Activated CD4-positive, alpha-beta memory T cell treated with anti-CD3 and anti-CD28 coated beads for 36 hours (primary cell): ENCODE measurements at regions not wholly inside any gene's neighbourhood (a gene's known extent, or its start where the extent isn't known, plus 50 kb on each side); places are given as distances from the start of the nearest gene placed in this dataset.
"Not testable (repeated sequence)": the region's sequence is repeated elsewhere in the genome, so short reads cannot be mapped to it uniquely, and the experiment has no call there.

Experiments used
- CTCF ChIA-PET: fragments of 350-600 bp; sonication (Branson Sonifier 250); formaldehyde crosslinking; loops from one replicate; lab custom pipeline; 2021; ENCODE audit warnings: antibody characterized with exemption, inconsistent platforms; lab: Charles Lee
- POLR2A ChIA-PET: fragments of 350-600 bp; sonication (Branson Sonifier 250); formaldehyde crosslinking; loops from one replicate; lab custom pipeline; 2021; ENCODE audit warnings: antibody characterized with exemption; lab: Charles Lee
- DNase-seq: peaks from one replicate; pipeline ENCODE4 v3.0.0-alpha.2; 2020
- H3K27ac Mint-ChIP-seq: one replicate; pipeline ENCODE4 v1.8.0; 2021; ENCODE audit warnings: mixed read lengths
- H3K27me3 Mint-ChIP-seq: one replicate; pipeline ENCODE4 v1.8.0; 2021; ENCODE audit warnings: mixed read lengths
- H3K36me3 Mint-ChIP-seq: one replicate; pipeline ENCODE4 v1.8.0; 2021; ENCODE audit warnings: mixed read lengths
- H3K4me1 Mint-ChIP-seq: one replicate; pipeline ENCODE4 v1.8.0; 2021; ENCODE audit warnings: low read depth, mixed read lengths
- H3K4me3 Mint-ChIP-seq: one replicate; pipeline ENCODE4 v1.8.0; 2021; ENCODE audit warnings: mild to moderate bottlenecking, mixed read lengths
- H3K9me3 Mint-ChIP-seq: one replicate; pipeline ENCODE4 v1.8.0; 2021; ENCODE audit warnings: mixed read lengths
- intact Hi-C: fragments of 100-400 bp; cut with micrococcal nuclease; formaldehyde crosslinking; loops from one replicate; pipeline ENCODE4 v1.15.1; 2023

- intact Hi-C loops, result no loop called here
- Mint-ChIP-seq H3K27me3 (no peaks in the 10 kb centered on the region), H3K36me3 (no peaks in the 10 kb centered on the region), H3K4me3 (no peak overlapping the region), H3K9me3 (no peaks in the 10 kb centered on the region), H3K27ac (no peak overlapping the region), H3K4me1 (no peaks in the 10 kb centered on the region)
- DNase-seq, result no peak
- CTCF ChIA-PET, result no interaction called here
- POLR2A ChIA-PET, result no interaction called here
Observed at GRCh38 chr6:82419132-82419581, 55.5 kb downstream of the TPBG start.

- Mint-ChIP-seq H3K4me1 (no peaks in the 10 kb centered on the region), H3K9me3 (no peaks in the 10 kb centered on the region), H3K27ac (no peak overlapping the region), H3K27me3 (no peaks in the 10 kb centered on the region), H3K36me3 (no peaks in the 10 kb centered on the region), H3K4me3 (no peak overlapping the region)
- intact Hi-C loops, result no loop called here
- POLR2A ChIA-PET, result no interaction called here
- CTCF ChIA-PET, result no interaction called here
- DNase-seq, result no peak
Observed at GRCh38 chr6:82419859-82420258, 56.2 kb downstream of the TPBG start.

GRCh38 chr6:82430611-82431010 lies 67.0 kb downstream of the TPBG start:
- H3K27ac Mint-ChIP-seq, result no peak overlapping the region
- POLR2A ChIA-PET, result no interaction called here
- H3K9me3 Mint-ChIP-seq, result no peaks in the 10 kb centered on the region
- H3K4me1 Mint-ChIP-seq, result no peaks in the 10 kb centered on the region
- intact Hi-C loops, result no loop called here
- CTCF ChIA-PET, result no interaction called here
- no peak for DNase-seq
- H3K27me3 Mint-ChIP-seq, result no peaks in the 10 kb centered on the region
- no peaks in the 10 kb centered on the region for H3K36me3 Mint-ChIP-seq
- H3K4me3 Mint-ChIP-seq, result no peak overlapping the region

GRCh38 chr6:82436740-82437139 lies 73.1 kb downstream of the TPBG start:
- ChIA-PET CTCF (no interaction called here), POLR2A (no interaction called here)
- H3K27ac Mint-ChIP-seq, result no peak overlapping the region
- H3K4me1 Mint-ChIP-seq, result no peaks in the 10 kb centered on the region
- no peaks in the 10 kb centered on the region for H3K27me3 Mint-ChIP-seq
- no peak for DNase-seq
- intact Hi-C loops, result no loop called here
- H3K36me3 Mint-ChIP-seq, result no peaks in the 10 kb centered on the region
- no peak overlapping the region for H3K4me3 Mint-ChIP-seq
- no peaks in the 10 kb centered on the region for H3K9me3 Mint-ChIP-seq

GRCh38 chr6:82437701-82438100 lies 74.1 kb downstream of the TPBG start:
- Mint-ChIP-seq H3K4me3 (no peak overlapping the region), H3K36me3 (no peaks in the 10 kb centered on the region), H3K4me1 (no peaks in the 10 kb centered on the region), H3K27me3 (no peaks in the 10 kb centered on the region), H3K9me3 (no peaks in the 10 kb centered on the region), H3K27ac (no peak overlapping the region)
- CTCF ChIA-PET, result no interaction called here
- DNase-seq, result no peak
- POLR2A ChIA-PET, result no interaction called here
- intact Hi-C loops, result no loop called here

- Mint-ChIP-seq H3K27ac (no peak overlapping the region), H3K4me3 (no peak overlapping the region), H3K36me3 (no peaks in the 10 kb centered on the region), H3K27me3 (no peaks in the 10 kb centered on the region), H3K4me1 (no peaks in the 10 kb centered on the region), H3K9me3 (no peaks in the 10 kb centered on the region)
- CTCF ChIA-PET, result no interaction called here
- no peak for DNase-seq
- POLR2A ChIA-PET, result no interaction called here
- intact Hi-C loops, result no loop called here
Observed at GRCh38 chr6:82441047-82441855, 77.6 kb downstream of the TPBG start.

GRCh38 chr6:82442061-82442719 lies 78.6 kb downstream of the TPBG start:
- no peaks in the 10 kb centered on the region for H3K4me1 Mint-ChIP-seq
- no peak overlapping the region for H3K27ac Mint-ChIP-seq
- no peak for DNase-seq
- no peaks in the 10 kb centered on the region for H3K36me3 Mint-ChIP-seq
- ChIA-PET POLR2A (no interaction called here), CTCF (no interaction called here)
- no peaks in the 10 kb centered on the region for H3K27me3 Mint-ChIP-seq
- no peak overlapping the region for H3K4me3 Mint-ChIP-seq
- no peaks in the 10 kb centered on the region for H3K9me3 Mint-ChIP-seq
- intact Hi-C loops, result no loop called here

- H3K4me1 Mint-ChIP-seq, result no peaks in the 10 kb centered on the region
- POLR2A ChIA-PET, result no interaction called here
- CTCF ChIA-PET, result no interaction called here
- H3K27ac Mint-ChIP-seq, result no peak overlapping the region
- no peak for DNase-seq
- intact Hi-C loops, result no loop called here
- no peak overlapping the region for H3K4me3 Mint-ChIP-seq
- H3K9me3 Mint-ChIP-seq, result peaks cover 22% of the 10 kb centered on the region
- H3K36me3 Mint-ChIP-seq, result no peaks in the 10 kb centered on the region
- no peaks in the 10 kb centered on the region for H3K27me3 Mint-ChIP-seq
Observed at GRCh38 chr6:82458147-82458546, 94.5 kb downstream of the TPBG start.

- no peaks in the 10 kb centered on the region for H3K36me3 Mint-ChIP-seq
- no peak for DNase-seq
- intact Hi-C loops, result no loop called here
- peaks cover 22% of the 10 kb centered on the region for H3K9me3 Mint-ChIP-seq
- no peaks in the 10 kb centered on the region for H3K27me3 Mint-ChIP-seq
- no peak overlapping the region for H3K4me3 Mint-ChIP-seq
- POLR2A ChIA-PET, result no interaction called here
- no peaks in the 10 kb centered on the region for H3K4me1 Mint-ChIP-seq
- CTCF ChIA-PET, result no interaction called here
- H3K27ac Mint-ChIP-seq, result no peak overlapping the region
Observed at GRCh38 chr6:82458705-82459104, 95.1 kb downstream of the TPBG start.

GRCh38 chr6:82461536-82461935 lies 97.9 kb downstream of the TPBG start:
- Mint-ChIP-seq H3K36me3 (no peaks in the 10 kb centered on the region), H3K4me1 (no peaks in the 10 kb centered on the region), H3K27ac (no peak overlapping the region), H3K9me3 (peaks cover 11% of the 10 kb centered on the region), H3K27me3 (no peaks in the 10 kb centered on the region), H3K4me3 (no peak overlapping the region)
- ChIA-PET CTCF (no interaction called here), POLR2A (no interaction called here)
- intact Hi-C loops, result no loop called here
- DNase-seq, result no peak

GRCh38 chr6:82467338-82467737 lies 103.7 kb downstream of the TPBG start:
- H3K27ac Mint-ChIP-seq, result no peak overlapping the region
- ChIA-PET POLR2A (no interaction called here), CTCF (no interaction called here)
- peaks cover 9% of the 10 kb centered on the region for H3K9me3 Mint-ChIP-seq
- intact Hi-C loops, result no loop called here
- peaks cover 3% of the 10 kb centered on the region for H3K36me3 Mint-ChIP-seq
- no peak overlapping the region for H3K4me3 Mint-ChIP-seq
- DNase-seq, result no peak
- H3K27me3 Mint-ChIP-seq, result no peaks in the 10 kb centered on the region
- no peaks in the 10 kb centered on the region for H3K4me1 Mint-ChIP-seq

- CTCF ChIA-PET, DNase-seq, H3K9me3 Mint-ChIP-seq, H3K27me3 Mint-ChIP-seq, H3K36me3 Mint-ChIP-seq, POLR2A ChIA-PET, H3K27ac Mint-ChIP-seq, H3K4me3 Mint-ChIP-seq, intact Hi-C loops, H3K4me1 Mint-ChIP-seq: not testable (repeated sequence)
Observed at GRCh38 chr6:82470123-82470522, 106.5 kb downstream of the TPBG start.

- H3K27me3 Mint-ChIP-seq, H3K9me3 Mint-ChIP-seq, CTCF ChIA-PET, intact Hi-C loops, H3K4me1 Mint-ChIP-seq, H3K27ac Mint-ChIP-seq, H3K36me3 Mint-ChIP-seq, DNase-seq, POLR2A ChIA-PET, H3K4me3 Mint-ChIP-seq: not testable (repeated sequence)
Observed at GRCh38 chr6:82475106-82475505, 111.5 kb downstream of the TPBG start.
